ENCODE measurements at regions not wholly inside any gene's neighbourhood (a gene's known extent, or its start where the extent isn't known, plus 50 kb on each side); places are given as distances from the start of the nearest gene placed in this dataset.

DNA sequence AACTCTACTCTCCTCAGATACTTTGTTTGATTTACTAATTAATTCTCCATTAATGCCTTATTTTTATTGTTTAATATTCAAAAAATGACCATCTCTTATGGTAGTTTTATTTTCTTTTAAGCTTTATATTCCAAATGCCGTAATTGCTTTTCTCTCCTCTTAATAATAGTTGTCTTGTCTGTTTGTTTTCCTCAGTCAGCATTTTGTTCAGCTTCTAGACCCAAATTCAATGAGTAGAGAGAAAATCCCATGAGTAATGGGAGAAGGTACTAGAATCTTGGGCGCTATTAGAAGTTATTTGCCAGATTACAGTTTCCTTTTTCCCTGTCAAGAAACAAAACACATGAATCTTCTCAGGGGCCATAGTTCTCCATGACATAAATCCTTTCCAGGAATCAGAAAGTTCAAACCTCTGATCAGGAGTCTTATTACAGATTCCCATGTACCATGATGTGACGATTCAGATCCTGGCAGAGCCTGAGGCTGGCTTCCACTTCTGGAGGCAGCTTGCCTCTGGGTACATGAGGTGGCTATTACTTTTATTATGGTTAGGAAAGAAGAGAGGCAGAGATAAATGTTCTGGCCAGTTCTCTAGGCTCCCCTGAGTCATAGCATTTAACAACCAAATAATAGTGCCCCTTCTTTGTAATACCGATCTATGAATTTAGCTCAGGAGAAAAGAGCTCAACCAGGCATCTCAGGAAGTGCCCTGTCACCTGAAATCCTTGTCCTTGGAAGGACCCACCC is 485.1 kb upstream of the SETBP1 start:
- TF ChIP-seq, protein P1, sequence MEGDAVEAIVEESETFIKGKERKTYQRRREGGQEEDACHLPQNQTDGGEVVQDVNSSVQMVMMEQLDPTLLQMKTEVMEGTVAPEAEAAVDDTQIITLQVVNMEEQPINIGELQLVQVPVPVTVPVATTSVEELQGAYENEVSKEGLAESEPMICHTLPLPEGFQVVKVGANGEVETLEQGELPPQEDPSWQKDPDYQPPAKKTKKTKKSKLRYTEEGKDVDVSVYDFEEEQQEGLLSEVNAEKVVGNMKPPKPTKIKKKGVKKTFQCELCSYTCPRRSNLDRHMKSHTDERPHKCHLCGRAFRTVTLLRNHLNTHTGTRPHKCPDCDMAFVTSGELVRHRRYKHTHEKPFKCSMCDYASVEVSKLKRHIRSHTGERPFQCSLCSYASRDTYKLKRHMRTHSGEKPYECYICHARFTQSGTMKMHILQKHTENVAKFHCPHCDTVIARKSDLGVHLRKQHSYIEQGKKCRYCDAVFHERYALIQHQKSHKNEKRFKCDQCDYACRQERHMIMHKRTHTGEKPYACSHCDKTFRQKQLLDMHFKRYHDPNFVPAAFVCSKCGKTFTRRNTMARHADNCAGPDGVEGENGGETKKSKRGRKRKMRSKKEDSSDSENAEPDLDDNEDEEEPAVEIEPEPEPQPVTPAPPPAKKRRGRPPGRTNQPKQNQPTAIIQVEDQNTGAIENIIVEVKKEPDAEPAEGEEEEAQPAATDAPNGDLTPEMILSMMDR (IDR thresholded peaks at IDR 0.05): no peak
- Mint-ChIP-seq H3K9me3 (no peaks in the 10 kb centered on the region), H3K27me3 (ENCODE audit: low read depth in 2 of 2) (peaks cover 24 to 43% of the 10 kb centered on the region in 2 donors), H3K4me3 (no peak overlapping the region), H3K36me3 (peaks cover 3% of the 10 kb centered on the region), H3K27ac (no peak overlapping the region), H3K4me1 (no peaks in the 10 kb centered on the region)
- Histone ChIP-seq H3K4me1 (ENCODE audit: control insufficient read depth, insufficient read depth, low read length) (no peaks in the 10 kb centered on the region), H3K9me3 (ENCODE audit: control insufficient read depth, insufficient read depth, low read length) (no peaks in the 10 kb centered on the region), H3K27me3 (ENCODE audit: control insufficient read depth, insufficient read depth, low read length) (no peaks in the 10 kb centered on the region), H3K27ac (ENCODE audit: low read length) (no peak overlapping the region), H3K36me3 (ENCODE audit: control insufficient read depth, insufficient read depth, low read length) (no peaks in the 10 kb centered on the region), H3K4me3 (ENCODE audit: low read length) (no peak overlapping the region)
- 87% methylated on average over 2 of the region's 4 CpGs for WGBS (ENCODE audit: insufficient coverage)
- DNase-seq: no peak
- intact Hi-C loops (cut with micrococcal nuclease): no loop called here
- no peak for ATAC-seq

DNA sequence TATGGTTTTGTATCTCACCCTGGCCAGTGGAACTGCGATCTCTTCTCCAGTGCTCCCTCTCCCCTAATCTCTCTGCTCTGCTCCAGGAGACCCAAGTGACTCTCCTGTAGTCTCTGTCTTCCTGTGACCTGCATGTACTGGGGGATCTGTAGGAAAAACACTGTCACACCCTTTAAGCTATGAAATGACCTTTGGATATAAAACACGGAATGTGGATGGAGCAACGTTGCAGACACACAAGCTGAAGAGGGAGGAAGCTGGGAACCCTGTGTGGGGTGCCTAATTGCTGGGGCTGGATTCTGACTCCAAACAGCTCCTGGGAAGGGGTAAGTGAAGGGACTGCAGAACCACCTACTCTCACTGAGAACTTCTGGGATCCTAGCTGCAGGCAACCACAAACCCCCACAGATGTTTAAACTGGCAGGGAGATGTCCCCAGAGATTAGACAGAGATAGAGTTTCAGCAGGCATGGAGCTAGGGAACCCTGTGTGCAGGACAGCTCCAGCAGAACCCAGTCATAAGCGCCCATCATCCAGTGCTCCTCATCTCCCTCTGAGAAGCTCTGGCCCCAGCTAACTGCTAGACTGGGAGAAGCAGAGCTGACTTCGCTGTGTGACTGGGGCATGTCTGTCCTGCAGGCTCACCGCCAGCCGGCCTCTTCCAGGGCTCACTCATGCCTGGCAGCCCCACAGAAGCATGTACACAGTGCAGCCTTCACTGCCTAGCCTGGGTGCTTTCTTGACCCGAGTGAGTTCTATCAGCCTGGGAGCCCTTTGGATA is 482.7 kb upstream of the SETBP1 start:
- H3K27ac ChIP-seq (ENCODE audit: low read length): no peak overlapping the region
- Mint-ChIP-seq H3K9me3 (no peaks in the 10 kb centered on the region), H3K27me3 (ENCODE audit: low read depth in 2 of 2) (peaks cover 31 to 41% of the 10 kb centered on the region in 2 donors), H3K4me1 (no peaks in the 10 kb centered on the region), H3K27ac (no peak overlapping the region), H3K36me3 (peaks cover 6% of the 10 kb centered on the region), H3K4me3 (no peak overlapping the region)
- H3K36me3 ChIP-seq (ENCODE audit: control insufficient read depth, insufficient read depth, low read length): no peaks in the 10 kb centered on the region
- intact Hi-C loops (cut with micrococcal nuclease): no loop called here
- 87% methylated on average over 6 of the region's 8 CpGs for WGBS (ENCODE audit: insufficient coverage)
- DNase-seq: no peak
- TF ChIP-seq, protein P1 (IDR thresholded peaks at IDR 0.05): no peak
- no peaks in the 10 kb centered on the region for H3K9me3 ChIP-seq (ENCODE audit: control insufficient read depth, insufficient read depth, low read length)
- no peak overlapping the region for H3K4me3 ChIP-seq (ENCODE audit: low read length)
- no peak for ATAC-seq
- no peaks in the 10 kb centered on the region for H3K4me1 ChIP-seq (ENCODE audit: control insufficient read depth, insufficient read depth, low read length)
- H3K27me3 ChIP-seq (ENCODE audit: control insufficient read depth, insufficient read depth, low read length): no peaks in the 10 kb centered on the region

DNA sequence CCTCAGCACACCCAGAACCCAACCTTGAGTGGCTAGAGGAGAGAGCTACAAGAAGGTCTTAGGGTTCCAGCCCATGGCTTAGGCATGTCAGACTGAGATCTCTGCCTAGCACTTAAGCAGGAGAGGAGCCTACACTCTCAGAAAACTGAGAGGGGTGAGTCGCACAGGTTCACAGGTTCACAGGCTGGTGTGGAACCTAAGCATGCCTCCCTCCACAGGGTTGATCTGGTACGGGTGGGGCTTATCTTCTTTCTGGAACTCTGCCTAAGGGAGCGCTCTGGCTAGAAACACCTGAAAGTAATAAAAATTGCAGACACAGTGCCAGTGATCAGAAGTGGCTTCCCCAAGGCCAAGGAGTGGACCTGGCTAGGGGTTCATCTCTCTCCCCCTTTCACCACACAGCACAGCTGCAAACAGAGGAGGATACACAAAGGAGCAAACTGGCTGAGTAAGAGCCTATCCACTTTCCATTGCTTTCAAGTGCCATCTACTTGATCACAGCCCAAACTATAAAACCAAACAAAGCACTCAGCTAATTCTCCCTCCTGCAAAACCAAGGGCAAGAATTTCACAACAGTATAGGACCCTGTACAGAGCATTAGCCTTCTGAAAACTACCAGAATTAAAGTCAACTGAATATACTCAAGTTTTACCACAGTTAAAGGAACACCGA is 481.9 kb upstream of the SETBP1 start:
- Histone ChIP-seq H3K36me3 (ENCODE audit: control insufficient read depth, insufficient read depth, low read length) (no peaks in the 10 kb centered on the region), H3K4me3 (ENCODE audit: low read length) (no peak overlapping the region), H3K27ac (ENCODE audit: low read length) (no peak overlapping the region), H3K9me3 (ENCODE audit: control insufficient read depth, insufficient read depth, low read length) (no peaks in the 10 kb centered on the region), H3K4me1 (ENCODE audit: control insufficient read depth, insufficient read depth, low read length) (no peaks in the 10 kb centered on the region), H3K27me3 (ENCODE audit: control insufficient read depth, insufficient read depth, low read length) (no peaks in the 10 kb centered on the region)
- TF ChIP-seq, protein P1 (IDR thresholded peaks at IDR 0.05): no peak
- intact Hi-C loops (cut with micrococcal nuclease): no loop called here
- Mint-ChIP-seq H3K4me3 (no peak overlapping the region), H3K9me3 (no peaks in the 10 kb centered on the region), H3K36me3 (peaks cover 6% of the 10 kb centered on the region), H3K27ac (no peak overlapping the region), H3K27me3 (ENCODE audit: low read depth in 2 of 2) (peaks cover 31 to 34% of the 10 kb centered on the region in 2 donors), H3K4me1 (no peaks in the 10 kb centered on the region)
- WGBS (ENCODE audit: insufficient coverage): 99% methylated on average over 4 of the region's 4 CpGs
- DNase-seq: no peak
- ATAC-seq: no peak

Data from natural killer cell (primary cell).